Stimulated activated CD8-positive, alpha-beta memory T cell treated with anti-CD3 and anti-CD28 coated beads, Interleukin-7, amount 100 ng/mL, for 24 hours (primary cell): ENCODE measurements at regions not wholly inside any gene's neighbourhood (a gene's known extent, or its start where the extent isn't known, plus 50 kb on each side); places are given as distances from the start of the nearest gene placed in this dataset.

Experiments used
- DNase-seq: peaks from one replicate; pipeline ENCODE4 v3.0.0-alpha.2; 2020; ENCODE audit warnings: low read depth

GRCh38 chr4:189029976-189030504, 890.8 kb downstream of the TRIML1 start:
- no peak for DNase-seq

GRCh38 chr4:189032606-189033338, 893.5 kb downstream of the TRIML1 start:
- DNase-seq, result no peak

GRCh38 chr4:189033801-189034347, 894.6 kb downstream of the TRIML1 start:
- no peak for DNase-seq

- DNase-seq, result no peak
These were observed 895.9 kb downstream of the TRIML1 start for GRCh38 chr4:189035091-189035490.

- no peak for DNase-seq
These were observed 896.4 kb downstream of the TRIML1 start for GRCh38 chr4:189035654-189036053.

GRCh38 chr4:189036906-189037305, 897.7 kb downstream of the TRIML1 start:
- DNase-seq, result no peak

- no peak for DNase-seq
These were observed 894.0 kb upstream of the FRG1 start for GRCh38 chr4:189046642-189047041.

- no peak for DNase-seq
These were observed 892.6 kb upstream of the FRG1 start for GRCh38 chr4:189048119-189048518.

- no peak for DNase-seq
These were observed 891.0 kb upstream of the FRG1 start for GRCh38 chr4:189049682-189050081.

- DNase-seq, result no peak
These were observed 890.0 kb upstream of the FRG1 start for GRCh38 chr4:189050643-189051042.

- DNase-seq, result no peak
These were observed 887.1 kb upstream of the FRG1 start for GRCh38 chr4:189053621-189054020.

- no peak for DNase-seq
These were observed 880.6 kb upstream of the FRG1 start for GRCh38 chr4:189060104-189060503.

GRCh38 chr4:189062047-189062820, 878.4 kb upstream of the FRG1 start:
- DNase-seq, result no peak

GRCh38 chr4:189069772-189070171, 870.9 kb upstream of the FRG1 start:
- no peak for DNase-seq

- DNase-seq, result no peak
These were observed 869.4 kb upstream of the FRG1 start for GRCh38 chr4:189071241-189071640.

GRCh38 chr4:189073739-189074138, 866.9 kb upstream of the FRG1 start:
- DNase-seq, result no peak

GRCh38 chr4:189081826-189082225, 858.8 kb upstream of the FRG1 start:
- no peak for DNase-seq

- no peak for DNase-seq
These were observed 856.9 kb upstream of the FRG1 start for GRCh38 chr4:189083769-189084168.

- no peak for DNase-seq
These were observed 856.0 kb upstream of the FRG1 start for GRCh38 chr4:189084671-189085070.

GRCh38 chr4:189087971-189088370, 852.7 kb upstream of the FRG1 start:
- no peak for DNase-seq

GRCh38 chr4:189088780-189089179, 851.9 kb upstream of the FRG1 start:
- no peak for DNase-seq

GRCh38 chr4:189090174-189090814, 850.4 kb upstream of the FRG1 start:
- no peak for DNase-seq

- no peak for DNase-seq
These were observed 848.1 kb upstream of the FRG1 start for GRCh38 chr4:189092581-189092980.
